Activated CD4-positive, CD25-positive, alpha-beta regulatory T cell treated with anti-CD3 and anti-CD28 coated beads, Interleukin-2, amount 50 U/mL, for 16 hours (primary cell): ENCODE measurements at regions not wholly inside any gene's neighbourhood (a gene's known extent, or its start where the extent isn't known, plus 50 kb on each side); places are given as distances from the start of the nearest gene placed in this dataset.
"Not testable (repeated sequence)": the region's sequence is repeated elsewhere in the genome, so short reads cannot be mapped to it uniquely, and the experiment has no call there.

Experiments
- DNase-seq: peaks from one replicate; pipeline ENCODE4 v3.0.0-alpha.2; 2020; ENCODE audit warnings: low read depth, low spot score

GRCh38 chr2:87572906-87573305 is 175.0 kb upstream of the PLGLB2 start:
- DNase-seq: not testable (repeated sequence)

DNA sequence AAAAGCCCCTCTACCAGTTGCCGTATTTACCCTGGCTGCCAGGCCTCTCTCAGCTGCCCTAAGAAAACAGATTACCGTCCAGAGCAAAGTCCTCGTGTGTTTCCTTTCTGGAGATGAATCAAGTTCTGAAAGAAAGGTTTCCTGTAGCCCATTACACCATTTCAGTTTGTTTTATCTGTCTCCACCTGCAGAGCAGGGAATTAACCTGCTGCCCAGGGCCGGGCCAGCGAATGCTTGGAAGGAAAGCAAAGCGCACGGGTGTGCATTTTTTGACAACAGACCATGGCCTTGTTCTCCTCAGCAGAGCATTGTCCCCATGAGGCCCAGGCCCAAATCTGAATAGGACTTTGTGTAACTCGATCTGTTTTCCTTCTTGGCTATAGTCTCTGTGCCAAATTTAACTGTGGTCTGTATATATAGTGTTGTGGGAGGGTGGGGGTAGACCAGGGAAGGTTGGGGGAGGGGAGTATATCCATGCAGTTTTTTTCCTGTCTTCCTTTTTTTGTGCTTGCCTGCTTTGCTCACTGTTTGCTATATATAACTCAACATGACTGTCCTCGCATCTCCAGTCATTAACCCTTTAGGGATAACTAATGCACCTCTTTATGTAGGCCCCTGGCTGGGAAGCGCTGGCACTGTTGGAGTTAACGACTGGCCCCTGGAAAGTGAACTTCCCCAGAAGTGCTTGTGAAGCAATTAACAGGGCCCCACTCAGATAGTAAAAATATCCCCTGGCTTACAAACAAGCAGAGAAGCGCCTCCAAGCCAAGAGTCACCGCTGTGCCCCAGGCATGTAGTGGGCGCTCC is 174.3 kb upstream of the PLGLB2 start:
- DNase-seq: not testable (repeated sequence)

- DNase-seq: not testable (repeated sequence)
These were observed 173.4 kb upstream of the PLGLB2 start for GRCh38 chr2:87574193-87575119.

- not testable (repeated sequence) for DNase-seq
These were observed 172.7 kb upstream of the PLGLB2 start for GRCh38 chr2:87575138-87575537.

DNA sequence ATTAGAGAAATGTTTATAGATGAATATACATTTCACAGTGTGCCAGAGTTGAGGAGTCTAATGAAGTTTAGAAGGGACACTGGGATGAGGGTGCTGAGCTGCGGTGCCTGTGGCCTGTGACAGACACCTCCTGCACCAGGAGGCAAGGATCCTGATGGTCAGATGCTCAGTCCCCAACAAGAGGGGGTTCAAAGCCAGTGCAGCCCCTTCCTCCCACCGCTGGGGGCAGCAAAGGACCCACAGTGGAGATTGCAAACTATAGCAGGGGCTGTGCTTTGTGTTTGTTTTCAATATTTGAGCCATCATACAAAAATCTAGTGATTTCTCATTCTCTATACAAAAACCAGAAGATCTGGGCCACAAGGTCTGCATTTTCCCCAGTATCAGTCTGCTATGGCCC is 170.5 kb upstream of the PLGLB2 start:
- DNase-seq: not testable (repeated sequence)

DNA sequence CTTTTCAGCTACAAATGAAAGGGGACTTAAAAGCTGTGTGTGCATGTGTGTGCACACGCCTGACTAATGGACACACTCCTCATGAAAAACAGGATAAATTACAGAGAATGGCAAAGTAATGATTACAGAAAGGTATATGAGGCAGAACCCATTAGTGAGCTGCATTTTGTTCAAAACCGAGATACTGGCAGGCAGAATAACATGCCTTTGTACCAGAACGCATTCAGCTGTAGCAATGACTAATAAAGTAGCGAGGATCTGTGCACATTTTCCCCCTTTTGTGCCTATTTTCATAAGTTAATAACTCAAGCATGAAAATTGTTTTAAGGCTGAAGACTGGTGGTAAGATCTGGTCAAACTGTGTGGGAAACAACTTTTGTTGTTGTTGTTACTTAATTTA is 165.7 kb upstream of the PLGLB2 start:
- not testable (repeated sequence) for DNase-seq

DNA sequence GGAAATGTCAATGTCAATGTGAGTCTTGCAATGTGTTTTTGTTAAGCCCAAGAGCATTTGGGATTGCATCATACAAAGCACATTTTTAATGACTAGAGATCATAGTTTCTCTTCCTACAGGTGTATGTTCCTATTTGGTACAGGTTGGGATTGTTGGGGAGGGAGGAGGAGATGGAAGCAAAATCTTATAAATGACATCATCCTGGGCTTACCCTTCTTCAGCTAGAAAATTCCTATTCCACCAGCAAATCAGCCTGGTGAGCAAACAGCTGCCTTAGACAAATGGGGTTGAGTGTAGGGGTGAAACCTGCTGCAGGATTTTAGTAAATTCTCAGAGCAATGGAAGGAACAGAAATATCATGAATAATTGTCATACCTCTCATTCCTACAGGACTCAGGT is 165.3 kb upstream of the PLGLB2 start:
- DNase-seq: not testable (repeated sequence)

- not testable (repeated sequence) for DNase-seq
These were observed 164.5 kb upstream of the PLGLB2 start for GRCh38 chr2:87583370-87583769.

DNA sequence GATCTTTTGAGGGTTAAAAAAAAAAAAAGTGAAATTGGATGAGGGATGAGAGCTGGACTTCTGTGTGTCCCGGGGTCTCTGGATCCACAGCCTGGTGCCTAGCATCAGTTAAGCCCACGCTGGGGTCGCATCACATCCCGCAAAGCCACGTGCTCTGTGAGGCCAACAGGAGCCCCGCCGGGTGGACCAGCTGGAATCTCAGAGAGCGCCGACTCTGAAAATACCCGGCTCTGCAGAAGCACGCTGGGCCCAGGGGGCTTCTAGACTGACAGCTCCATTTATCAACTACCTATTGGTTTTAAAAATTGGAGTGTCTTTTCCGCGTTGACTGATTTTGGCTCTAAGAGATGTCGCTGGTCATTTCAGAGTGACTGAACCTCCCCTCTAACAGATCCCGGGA is 164.1 kb upstream of the PLGLB2 start:
- DNase-seq: not testable (repeated sequence)

- not testable (repeated sequence) for DNase-seq
These were observed 163.5 kb upstream of the PLGLB2 start for GRCh38 chr2:87584268-87584906.

DNA sequence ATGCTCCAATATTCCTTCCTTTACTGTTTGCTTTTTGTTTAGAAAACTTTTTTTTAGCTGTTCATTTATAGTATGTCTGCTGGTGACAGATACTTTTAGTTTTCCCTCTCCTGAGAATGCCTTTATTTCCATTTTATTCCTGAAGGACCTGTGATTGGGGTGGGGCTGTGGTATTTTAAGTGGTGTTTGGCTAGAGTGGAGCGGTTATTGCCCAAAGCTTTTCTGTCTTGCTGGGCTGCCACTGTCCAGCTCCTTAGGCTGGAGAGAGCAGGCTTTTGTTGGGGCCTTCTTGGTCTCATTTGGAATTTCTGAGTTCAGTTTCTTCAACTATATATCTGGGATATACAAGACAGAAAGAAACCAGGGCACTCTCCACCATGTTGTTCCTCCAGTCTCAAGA is 160.0 kb upstream of the PLGLB2 start:
- DNase-seq: not testable (repeated sequence)

- DNase-seq: not testable (repeated sequence)
These were observed 154.9 kb upstream of the PLGLB2 start for GRCh38 chr2:87592974-87593373.

DNA sequence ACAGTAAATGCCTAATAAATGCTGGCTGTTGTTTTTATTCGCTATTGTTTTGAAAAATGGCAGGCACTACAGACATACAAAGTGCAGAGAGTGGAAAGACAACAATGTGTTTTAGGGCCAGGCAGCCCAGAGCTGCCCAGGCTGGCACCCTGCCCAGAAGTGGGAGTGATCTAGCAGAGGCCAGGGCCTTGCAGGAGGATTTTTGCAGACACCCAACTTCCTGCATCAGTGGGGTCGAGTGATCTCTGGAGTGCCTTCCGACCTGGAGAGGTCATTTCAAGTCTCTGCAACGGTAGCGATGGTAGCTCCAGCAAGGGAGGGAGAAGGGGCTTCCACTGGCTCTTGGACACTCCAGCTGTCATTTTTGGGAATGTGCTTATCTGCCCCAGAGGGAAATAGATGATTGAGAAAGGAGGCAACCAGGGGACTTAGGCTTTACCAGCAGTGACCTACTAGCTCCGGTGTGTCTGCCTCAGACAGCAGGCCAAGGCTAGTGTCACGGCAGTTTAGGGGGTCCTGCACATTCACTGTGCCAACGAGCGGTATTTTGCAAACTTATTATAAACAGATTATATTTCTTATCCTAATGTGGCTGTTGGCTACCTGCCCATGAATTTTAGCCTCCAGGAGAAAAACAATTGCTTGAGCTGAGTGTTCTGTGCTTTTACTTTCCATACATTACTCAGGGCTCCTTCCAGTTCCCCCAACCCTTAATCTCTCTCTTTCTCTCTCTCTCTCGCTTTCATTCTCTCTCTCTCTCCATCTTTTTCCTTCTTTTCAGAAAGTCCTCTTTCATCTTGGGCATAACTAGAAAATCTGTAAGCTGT is 153.9 kb upstream of the PLGLB2 start:
- DNase-seq: not testable (repeated sequence)

GRCh38 chr2:87594611-87594992 is 153.3 kb upstream of the PLGLB2 start:
- DNase-seq: not testable (repeated sequence)

DNA sequence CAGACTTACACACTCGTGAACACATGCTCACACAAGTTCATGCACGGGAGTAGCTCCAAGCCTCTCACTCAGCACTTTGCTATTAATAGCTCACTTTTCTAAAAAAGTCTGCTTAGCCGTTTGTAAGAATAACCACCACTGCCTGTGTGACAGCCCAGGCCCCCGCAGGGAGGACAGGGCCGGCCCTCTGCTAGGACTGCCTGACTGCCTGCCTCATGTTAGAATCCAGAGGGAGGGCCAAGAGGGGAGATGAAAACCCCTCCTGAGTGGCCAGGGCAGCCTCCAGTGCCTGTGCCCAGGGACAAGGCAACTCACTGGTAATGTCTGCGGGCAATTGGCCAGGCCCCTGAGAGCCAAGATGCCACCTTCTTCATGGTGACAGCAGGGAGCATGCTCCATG is 152.9 kb upstream of the PLGLB2 start:
- DNase-seq: not testable (repeated sequence)

GRCh38 chr2:87600961-87601360 is 146.9 kb upstream of the PLGLB2 start:
- DNase-seq: not testable (repeated sequence)

- DNase-seq: not testable (repeated sequence)
These were observed 145.8 kb upstream of the PLGLB2 start for GRCh38 chr2:87602118-87602517.

DNA sequence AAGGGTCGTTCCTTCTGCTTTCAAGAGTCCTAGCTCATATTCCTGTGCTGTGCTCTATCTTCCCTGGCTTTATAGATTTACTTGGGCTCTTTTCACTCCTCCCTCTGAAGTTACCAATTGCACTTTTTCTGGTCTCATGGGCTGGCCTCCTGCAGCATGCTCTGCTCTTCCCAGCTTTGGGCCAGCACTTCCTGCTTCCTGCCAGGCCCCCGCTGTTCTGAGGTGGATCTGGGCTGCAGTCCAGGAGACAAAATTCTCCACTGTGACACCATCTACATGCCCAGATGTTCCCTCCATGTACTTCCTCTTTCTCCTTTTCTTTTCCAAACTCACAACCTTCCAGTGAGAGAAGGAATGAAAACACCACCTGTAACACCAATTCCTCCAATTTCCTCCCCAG is 145.2 kb upstream of the PLGLB2 start:
- not testable (repeated sequence) for DNase-seq

DNA sequence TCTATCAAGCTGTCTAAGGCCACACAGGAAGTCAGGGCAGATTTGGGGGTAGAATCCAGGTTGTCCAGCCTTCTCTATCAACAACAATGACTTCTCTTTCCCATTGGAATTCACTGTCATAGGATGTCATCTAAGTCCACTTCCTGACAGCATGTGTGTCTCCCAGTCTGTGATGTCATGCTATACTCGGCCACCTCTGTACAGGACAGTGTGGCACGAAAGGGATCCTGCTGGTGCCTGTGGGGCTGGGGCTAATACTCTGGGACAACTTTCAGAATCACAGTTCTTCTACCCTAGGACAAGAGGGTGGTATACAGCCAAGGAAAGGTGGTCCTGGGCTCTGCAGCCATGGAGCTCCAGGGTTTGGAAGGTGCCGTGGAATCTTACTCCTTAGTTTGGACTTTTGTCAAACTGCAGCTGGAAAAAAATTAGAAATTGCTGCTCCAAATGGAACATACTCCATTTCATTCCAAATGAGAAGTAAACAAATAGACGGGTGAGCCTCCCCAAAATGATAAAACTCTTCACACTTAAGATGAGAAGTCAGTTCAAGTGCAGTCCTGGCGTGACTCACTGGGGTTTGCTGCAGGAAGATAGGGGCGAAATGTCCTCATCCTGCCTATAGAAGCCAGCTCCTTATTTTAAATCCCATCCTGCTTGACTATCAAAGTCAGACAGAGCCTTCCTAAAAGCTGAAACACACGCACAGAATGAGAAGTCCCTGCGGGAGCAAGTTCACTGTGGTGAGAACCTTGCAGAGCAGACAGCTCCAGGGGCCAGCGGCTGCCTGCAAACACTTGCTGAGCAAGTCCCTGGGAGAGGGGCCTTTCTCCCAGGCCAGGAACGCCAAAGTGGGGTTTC is 144.2 kb upstream of the PLGLB2 start:
- not testable (repeated sequence) for DNase-seq

- DNase-seq: not testable (repeated sequence)
These were observed 143.5 kb upstream of the PLGLB2 start for GRCh38 chr2:87604279-87604818.
